Adrenal gland (tissue), 5 donors: ENCODE measurements at regions not wholly inside any gene's neighbourhood (a gene's known extent, or its start where the extent isn't known, plus 50 kb on each side); places are given as distances from the start of the nearest gene placed in this dataset.

ENCODE experiments used
- POLR2A ChIP-seq, 2 donors: fragments of 450-650 bp; IDR thresholded peaks; one replicate each; pipeline ENCODE4 v1.6.1; 2017; ENCODE audit warnings: antibody characterized with exemption in 2 of 2, mild to moderate bottlenecking in 2 of 2, moderate library complexity in 1 of 2
- TF ChIP-seq, protein P1 (sequence below), 6 experiments: fragments of 450-650 bp in 4 of 6; fragments of 200-600 bp in 2 of 6; sonication (generic) in 1 of 6; IDR thresholded peaks; 1 replicate in 5 of 6; 2 replicates in 1 of 6; pipeline versions ENCODE4 v1.5.1 to v1.8.0; 2016 to 2021; ENCODE audit warnings: antibody characterized with exemption in 6 of 6, mild to moderate bottlenecking in 2 of 6, moderate library complexity in 1 of 6
- donor health status: DM: no; HTN: no; CAD: no.

DNA sequence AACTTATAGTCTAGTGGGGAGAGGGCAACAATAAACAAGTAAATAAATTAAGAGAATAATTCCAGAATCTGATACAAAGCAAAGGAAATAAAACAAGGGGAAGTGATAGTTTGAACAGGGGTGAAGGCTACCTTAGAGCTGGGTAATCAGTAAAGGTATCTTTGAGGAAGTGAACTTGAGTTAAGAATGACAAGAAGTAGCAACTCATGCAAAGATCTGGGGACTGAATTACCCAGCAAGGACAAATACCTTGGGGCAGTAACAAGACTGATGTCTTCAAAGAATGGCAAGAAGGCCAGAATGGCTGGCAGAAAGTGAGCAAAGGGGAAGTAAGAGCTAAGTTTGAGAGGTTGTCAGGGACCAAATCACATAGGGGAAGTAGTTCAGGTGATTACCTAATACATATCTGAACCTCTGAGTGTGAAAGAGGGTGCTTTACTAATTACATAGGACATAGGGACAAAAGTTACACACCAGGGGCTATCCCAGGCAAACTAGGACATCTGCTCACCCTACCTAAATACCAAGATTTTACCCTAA is 244.6 kb upstream of the HNRNPA3 start:
- TF ChIP-seq, protein P1, sequence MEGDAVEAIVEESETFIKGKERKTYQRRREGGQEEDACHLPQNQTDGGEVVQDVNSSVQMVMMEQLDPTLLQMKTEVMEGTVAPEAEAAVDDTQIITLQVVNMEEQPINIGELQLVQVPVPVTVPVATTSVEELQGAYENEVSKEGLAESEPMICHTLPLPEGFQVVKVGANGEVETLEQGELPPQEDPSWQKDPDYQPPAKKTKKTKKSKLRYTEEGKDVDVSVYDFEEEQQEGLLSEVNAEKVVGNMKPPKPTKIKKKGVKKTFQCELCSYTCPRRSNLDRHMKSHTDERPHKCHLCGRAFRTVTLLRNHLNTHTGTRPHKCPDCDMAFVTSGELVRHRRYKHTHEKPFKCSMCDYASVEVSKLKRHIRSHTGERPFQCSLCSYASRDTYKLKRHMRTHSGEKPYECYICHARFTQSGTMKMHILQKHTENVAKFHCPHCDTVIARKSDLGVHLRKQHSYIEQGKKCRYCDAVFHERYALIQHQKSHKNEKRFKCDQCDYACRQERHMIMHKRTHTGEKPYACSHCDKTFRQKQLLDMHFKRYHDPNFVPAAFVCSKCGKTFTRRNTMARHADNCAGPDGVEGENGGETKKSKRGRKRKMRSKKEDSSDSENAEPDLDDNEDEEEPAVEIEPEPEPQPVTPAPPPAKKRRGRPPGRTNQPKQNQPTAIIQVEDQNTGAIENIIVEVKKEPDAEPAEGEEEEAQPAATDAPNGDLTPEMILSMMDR (IDR thresholded peaks at IDR 0.05), result no peak
- no peak for TF ChIP-seq POLR2A (IDR thresholded peaks at IDR 0.05)
